CD8-positive, alpha-beta memory T cell (primary cell): ENCODE measurements at regions not wholly inside any gene's neighbourhood (a gene's known extent, or its start where the extent isn't known, plus 50 kb on each side); places are given as distances from the start of the nearest gene placed in this dataset.

Source experiments
- CTCF ChIA-PET: fragments of 350-600 bp; sonication (Branson Sonifier 250); formaldehyde crosslinking; loops from one replicate; lab custom pipeline; 2021; ENCODE audit warnings: antibody characterized with exemption; lab: Charles Lee
- POLR2A ChIA-PET: fragments of 350-600 bp; sonication (Branson Sonifier 250); formaldehyde crosslinking; loops from one replicate; lab custom pipeline; 2021; ENCODE audit warnings: antibody characterized with exemption; lab: Charles Lee
- DNase-seq, 5 donors: peaks; one replicate each; pipeline versions ENCODE4 v3.0.0 to v3.0.0-alpha.2; 2020 to 2022; ENCODE audit warnings: mixed read lengths in 1 of 5
- H3K27ac ChIP-seq: one replicate; pipeline ENCODE4 v1.7.0; 2013; ENCODE audit warnings: low read depth, mild to moderate bottlenecking, low read length, moderate library complexity
- H3K27me3 ChIP-seq: 2 replicates; pipeline ENCODE4 v1.7.0; 2013; ENCODE audit warnings: low read length, mild to moderate bottlenecking; ENCODE audit not compliant: insufficient read depth, poor library complexity, severe bottlenecking
- H3K36me3 ChIP-seq: 2 replicates; pipeline ENCODE4 v1.7.0; 2013; ENCODE audit warnings: mild to moderate bottlenecking, low read length, moderate library complexity; ENCODE audit not compliant: insufficient read depth
- H3K4me1 ChIP-seq: 2 replicates; pipeline ENCODE4 v1.7.0; 2013; ENCODE audit warnings: mild to moderate bottlenecking, low read length, moderate library complexity; ENCODE audit not compliant: insufficient read depth
- H3K4me3 ChIP-seq: 2 replicates; pipeline ENCODE4 v1.7.0; 2013; ENCODE audit warnings: mild to moderate bottlenecking, low read length
- H3K9me3 ChIP-seq: 2 replicates; pipeline ENCODE4 v1.7.0; 2013; ENCODE audit warnings: mild to moderate bottlenecking, low read length
- H3K27ac Mint-ChIP-seq, 8 donors: one replicate each; pipeline ENCODE4 v1.8.0; 2020 to 2021; ENCODE audit warnings: mixed read lengths in 8 of 8, mild to moderate bottlenecking in 6 of 8, inconsistent platforms in 3 of 8, moderate library complexity in 3 of 8
- H3K27me3 Mint-ChIP-seq, 2 donors: one replicate each; pipeline ENCODE4 v1.8.0; 2020 to 2021; ENCODE audit warnings: mixed read lengths in 2 of 2, mild to moderate bottlenecking in 1 of 2, moderate library complexity in 1 of 2
- H3K36me3 Mint-ChIP-seq, 3 donors: one replicate each; pipeline ENCODE4 v1.8.0; 2020 to 2021; ENCODE audit warnings: mixed read lengths in 3 of 3, inconsistent platforms in 1 of 3, mild to moderate bottlenecking in 1 of 3
- H3K4me1 Mint-ChIP-seq, 3 donors: one replicate each; pipeline ENCODE4 v1.8.0; 2020 to 2021; ENCODE audit warnings: mixed read lengths in 3 of 3, inconsistent platforms in 1 of 3, mild to moderate bottlenecking in 1 of 3
- H3K4me3 Mint-ChIP-seq, 7 donors: one replicate each; pipeline ENCODE4 v1.8.0; 2020 to 2021; ENCODE audit warnings: mixed read lengths in 7 of 7, mild to moderate bottlenecking in 6 of 7, moderate library complexity in 4 of 7, inconsistent platforms in 2 of 7
- H3K9me3 Mint-ChIP-seq, 5 donors: one replicate each; pipeline ENCODE4 v1.8.0; 2020 to 2022; ENCODE audit warnings: mixed read lengths in 5 of 5, mild to moderate bottlenecking in 3 of 5, moderate library complexity in 2 of 5, inconsistent platforms in 1 of 5

DNA sequence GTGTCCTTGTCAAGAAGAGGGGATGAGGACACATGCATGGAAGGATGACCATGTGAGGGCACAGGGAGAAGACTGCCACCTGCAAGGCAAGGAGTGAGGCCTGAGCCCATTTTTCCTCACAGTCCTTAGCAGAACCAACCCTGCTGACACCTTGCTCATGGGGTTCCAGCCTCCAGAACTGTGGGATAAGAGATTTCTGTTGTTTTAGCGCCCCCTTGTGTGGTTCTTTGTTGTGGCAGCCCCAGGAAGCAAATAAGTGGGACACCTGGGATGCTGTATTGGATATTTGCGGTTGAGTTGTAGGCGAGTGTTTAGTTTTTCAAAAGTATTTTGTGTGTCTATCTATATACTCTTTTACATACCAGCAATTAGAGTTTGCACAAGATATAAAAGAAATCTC, 206.4 kb downstream of the NXNL2 start:
- Histone ChIP-seq H3K27me3 (no peaks in the 10 kb centered on the region), H3K4me1 (no peaks in the 10 kb centered on the region), H3K36me3 (no peaks in the 10 kb centered on the region), H3K4me3 (no peak overlapping the region), H3K9me3 (no peaks in the 10 kb centered on the region), H3K27ac (no peak overlapping the region)
- Mint-ChIP-seq H3K4me3 (no peak overlapping the region), H3K4me1 (no peaks in the 10 kb centered on the region), H3K27me3 (peaks cover 8 to 29% of the 10 kb centered on the region in 2 donors), H3K27ac (no peak overlapping the region), H3K36me3 (no peaks in the 10 kb centered on the region), H3K9me3 (no peaks in the 10 kb centered on the region)
- CTCF ChIA-PET, result no interaction called here
- POLR2A ChIA-PET, result no interaction called here
- no peak for DNase-seq

DNA sequence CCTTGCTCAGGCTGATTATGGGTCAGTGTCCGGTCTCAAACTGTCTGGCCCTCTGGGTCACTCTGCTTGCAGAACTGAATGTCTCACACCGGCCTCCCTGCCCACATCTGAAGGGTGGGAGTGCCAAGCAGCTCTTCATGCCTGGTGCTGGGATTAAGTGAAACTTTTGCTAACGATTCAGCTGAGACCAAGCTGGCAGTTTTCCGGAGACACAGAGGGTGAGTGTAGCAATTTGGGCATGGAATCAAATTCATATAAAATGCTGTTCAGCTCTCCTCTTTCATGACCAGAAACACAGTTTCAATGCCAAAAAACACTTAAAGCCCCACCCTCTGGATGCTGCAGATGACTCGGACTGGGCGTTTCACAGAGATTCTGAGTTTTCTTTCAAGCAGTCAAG, 207.5 kb downstream of the NXNL2 start:
- no peaks in the 10 kb centered on the region for H3K36me3 Mint-ChIP-seq
- ChIA-PET POLR2A (no interaction called here), CTCF (no interaction called here)
- H3K27me3 Mint-ChIP-seq, result peaks cover 3 to 33% of the 10 kb centered on the region in 2 donors
- Histone ChIP-seq H3K4me3 (no peak overlapping the region), H3K36me3 (no peaks in the 10 kb centered on the region), H3K27ac (no peak overlapping the region), H3K9me3 (no peaks in the 10 kb centered on the region), H3K27me3 (no peaks in the 10 kb centered on the region), H3K4me1 (no peaks in the 10 kb centered on the region)
- no peak overlapping the region for H3K4me3 Mint-ChIP-seq
- no peak overlapping the region for H3K27ac Mint-ChIP-seq
- DNase-seq, result no peak
- H3K4me1 Mint-ChIP-seq, result no peaks in the 10 kb centered on the region
- no peaks in the 10 kb centered on the region for H3K9me3 Mint-ChIP-seq

DNA sequence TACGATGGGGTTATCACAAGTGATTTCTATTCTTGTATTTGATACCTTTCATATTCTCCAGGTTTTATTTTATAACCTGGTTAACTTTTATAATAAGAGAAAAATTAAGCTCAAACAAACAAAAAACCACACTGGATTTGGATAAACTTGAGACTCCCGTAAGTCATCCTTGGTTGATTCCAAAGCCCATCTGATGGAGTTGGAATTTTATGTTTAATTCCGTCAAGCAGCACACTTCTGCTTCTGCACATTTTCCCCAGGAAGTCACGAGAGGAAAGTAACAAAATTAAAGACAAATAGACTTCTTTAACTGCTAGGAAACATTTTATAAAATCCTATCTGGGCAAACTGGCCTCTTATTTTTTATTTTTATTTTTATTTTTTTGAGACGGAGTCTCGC, 207.9 kb downstream of the NXNL2 start:
- no peaks in the 10 kb centered on the region for H3K4me1 ChIP-seq
- no peak overlapping the region for H3K27ac ChIP-seq
- H3K9me3 ChIP-seq, result no peaks in the 10 kb centered on the region
- Mint-ChIP-seq H3K36me3 (no peaks in the 10 kb centered on the region), H3K9me3 (no peaks in the 10 kb centered on the region), H3K4me3 (no peak overlapping the region), H3K27ac (no peak overlapping the region), H3K4me1 (no peaks in the 10 kb centered on the region), H3K27me3 (peaks cover 3 to 33% of the 10 kb centered on the region in 2 donors)
- no peak overlapping the region for H3K4me3 ChIP-seq
- no peak for DNase-seq
- no peaks in the 10 kb centered on the region for H3K36me3 ChIP-seq
- H3K27me3 ChIP-seq, result no peaks in the 10 kb centered on the region
- ChIA-PET CTCF (no interaction called here), POLR2A (no interaction called here)

DNA sequence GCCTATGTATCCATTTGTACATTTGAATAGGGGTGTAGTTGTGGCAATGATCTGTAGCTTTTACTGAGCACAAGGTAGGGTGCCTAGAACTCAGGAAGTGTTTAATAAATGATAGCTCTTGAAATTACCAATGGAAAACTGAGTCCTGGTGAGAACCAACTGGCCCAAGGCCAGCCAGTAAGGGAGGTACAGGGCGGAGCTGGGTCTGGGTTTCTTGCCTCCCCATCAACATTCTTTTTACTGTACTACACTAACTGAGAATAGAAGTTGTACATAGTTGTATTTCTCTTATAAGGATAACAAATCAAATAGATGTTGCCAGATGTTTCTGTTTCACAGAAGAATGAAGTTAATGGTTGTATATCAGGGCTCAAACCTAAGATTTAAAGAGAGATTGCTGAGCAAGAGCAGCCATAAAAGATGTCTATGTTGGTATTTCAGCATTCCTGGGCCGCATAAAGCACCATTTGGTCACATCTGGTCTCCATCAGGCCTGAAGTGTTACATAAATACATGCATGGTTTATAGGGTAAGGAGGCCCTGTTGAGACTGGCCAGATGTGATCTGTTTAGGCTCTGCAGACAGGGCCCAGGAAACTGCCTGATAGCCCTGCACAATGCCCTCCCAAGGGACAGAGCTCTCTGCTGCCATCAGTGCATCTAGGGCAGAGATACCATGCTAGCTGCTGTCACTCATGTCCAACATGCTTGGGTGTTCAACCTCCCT, 210.5 kb downstream of the NXNL2 start:
- no peaks in the 10 kb centered on the region for H3K36me3 ChIP-seq
- no peaks in the 10 kb centered on the region for H3K36me3 Mint-ChIP-seq
- H3K9me3 ChIP-seq, result no peaks in the 10 kb centered on the region
- no peak overlapping the region for H3K4me3 ChIP-seq
- no peak for DNase-seq
- peaks cover 3 to 20% of the 10 kb centered on the region in 2 donors for H3K27me3 Mint-ChIP-seq
- CTCF ChIA-PET, result no interaction called here
- POLR2A ChIA-PET, result no interaction called here
- no peak overlapping the region for H3K27ac ChIP-seq
- H3K27ac Mint-ChIP-seq, result no peak overlapping the region
- H3K9me3 Mint-ChIP-seq, result no peaks in the 10 kb centered on the region
- H3K27me3 ChIP-seq, result no peaks in the 10 kb centered on the region
- no peaks in the 10 kb centered on the region for H3K4me1 ChIP-seq
- no peaks in the 10 kb centered on the region for H3K4me1 Mint-ChIP-seq
- peak overlapping the region in 1 of 7 donors; percentile 29 for H3K4me3 Mint-ChIP-seq

DNA sequence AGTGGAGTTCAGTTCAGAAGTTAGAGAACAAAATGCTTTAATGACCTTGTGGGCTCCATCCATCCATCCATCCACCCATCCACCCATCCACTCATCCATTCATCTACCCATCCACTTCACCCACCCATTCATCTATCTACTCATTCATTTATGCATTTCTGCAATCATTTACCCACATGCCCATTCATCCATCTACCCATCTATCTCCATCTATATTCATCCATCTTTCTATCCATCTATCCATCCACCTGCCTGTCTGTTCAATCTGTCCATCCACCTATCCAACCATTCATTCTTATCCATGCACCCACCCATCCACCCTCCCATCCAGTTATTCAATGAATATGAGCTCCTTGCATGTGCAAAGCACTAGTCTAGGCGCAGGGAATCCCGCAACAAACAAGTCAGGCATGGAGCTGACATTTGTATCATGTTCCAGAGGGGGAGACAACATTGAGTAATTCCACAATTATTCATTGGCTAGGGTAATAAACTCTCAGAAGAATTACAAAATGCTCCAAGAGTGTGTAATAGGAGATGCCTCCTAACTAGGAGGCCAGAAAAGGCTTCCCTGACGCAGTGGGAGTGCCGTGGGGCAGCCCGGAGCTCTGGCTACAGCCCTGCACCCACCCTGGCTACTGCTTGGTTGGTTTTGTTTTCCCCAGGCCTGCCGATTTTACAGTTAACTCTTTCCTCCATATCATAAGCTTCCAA, 211.2 kb downstream of the NXNL2 start:
- Histone ChIP-seq H3K9me3 (no peaks in the 10 kb centered on the region), H3K27me3 (no peaks in the 10 kb centered on the region), H3K4me3 (no peak overlapping the region), H3K27ac (no peak overlapping the region), H3K4me1 (no peaks in the 10 kb centered on the region), H3K36me3 (no peaks in the 10 kb centered on the region)
- no peak overlapping the region for H3K27ac Mint-ChIP-seq
- no peak overlapping the region for H3K4me3 Mint-ChIP-seq
- peaks cover 3 to 17% of the 10 kb centered on the region in 2 donors for H3K27me3 Mint-ChIP-seq
- no peak for DNase-seq
- H3K36me3 Mint-ChIP-seq, result no peaks in the 10 kb centered on the region
- H3K4me1 Mint-ChIP-seq, result no peaks in the 10 kb centered on the region
- ChIA-PET CTCF (no interaction called here), POLR2A (no interaction called here)
- no peaks in the 10 kb centered on the region for H3K9me3 Mint-ChIP-seq

DNA sequence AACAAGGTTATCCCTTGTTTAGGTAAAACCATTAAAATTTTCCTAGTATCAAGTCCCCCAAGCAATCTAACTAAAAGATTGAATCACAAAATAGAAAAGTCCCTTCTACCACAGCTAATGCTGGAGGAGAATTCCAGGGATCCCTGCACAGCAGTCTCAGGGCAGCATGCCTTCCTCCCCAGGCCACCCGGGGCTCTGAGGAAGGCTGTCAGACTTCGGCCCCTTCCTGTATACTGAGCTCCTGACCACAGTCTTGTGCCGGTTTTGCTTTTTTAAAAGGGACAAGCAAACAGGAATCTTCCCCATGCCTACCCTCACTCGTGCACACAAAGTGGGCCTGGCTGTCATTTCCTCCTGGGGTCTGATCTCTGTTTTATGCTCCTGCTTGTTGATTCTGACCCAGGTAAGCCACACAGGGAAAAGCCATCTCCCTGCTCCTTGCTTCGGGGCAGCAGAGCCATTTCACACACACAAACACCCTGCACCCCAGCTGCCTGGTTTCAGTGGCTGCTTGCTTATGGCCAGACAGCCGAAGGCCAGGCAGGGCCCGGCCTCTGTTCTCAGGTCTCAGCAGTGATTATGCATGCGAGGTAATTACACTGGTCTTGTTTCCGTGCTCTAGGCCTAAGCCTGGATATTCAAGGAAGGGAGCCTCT, 211.9 kb downstream of the NXNL2 start:
- no peaks in the 10 kb centered on the region for H3K36me3 ChIP-seq
- ChIA-PET CTCF (no interaction called here), POLR2A (no interaction called here)
- Mint-ChIP-seq H3K36me3 (no peaks in the 10 kb centered on the region), H3K27ac (no peak overlapping the region), H3K4me1 (no peaks in the 10 kb centered on the region), H3K27me3 (peaks cover 3 to 14% of the 10 kb centered on the region in 2 donors), H3K4me3 (no peak overlapping the region), H3K9me3 (peaks cover 0 to 2% (median 0%) of the 10 kb centered on the region in 5 donors)
- H3K9me3 ChIP-seq, result no peaks in the 10 kb centered on the region
- H3K27me3 ChIP-seq, result no peaks in the 10 kb centered on the region
- H3K4me3 ChIP-seq, result no peak overlapping the region
- H3K4me1 ChIP-seq, result no peaks in the 10 kb centered on the region
- DNase-seq, result no peak
- H3K27ac ChIP-seq, result no peak overlapping the region

DNA sequence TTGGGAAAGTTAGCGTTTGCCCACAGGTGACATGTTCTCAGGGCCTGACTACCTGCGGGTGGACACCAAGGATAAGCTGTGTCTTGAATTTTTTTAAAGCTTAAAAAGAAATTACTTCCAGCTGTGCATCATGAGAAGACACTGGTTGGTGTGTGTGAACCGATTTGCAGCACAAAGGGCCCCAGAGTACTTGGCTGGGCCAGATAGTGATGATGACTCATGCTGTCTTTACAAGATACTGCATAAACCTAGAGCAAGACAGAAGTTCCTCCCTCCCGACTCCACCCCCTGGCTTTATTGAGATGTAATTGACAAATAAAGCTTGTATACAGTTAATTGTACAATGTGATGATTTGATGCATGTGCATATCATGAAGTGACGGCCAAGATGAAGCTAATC, 212.8 kb downstream of the NXNL2 start:
- CTCF ChIA-PET, result no interaction called here
- Histone ChIP-seq H3K36me3 (no peaks in the 10 kb centered on the region), H3K9me3 (no peaks in the 10 kb centered on the region), H3K27ac (no peak overlapping the region), H3K27me3 (no peaks in the 10 kb centered on the region), H3K4me1 (no peaks in the 10 kb centered on the region), H3K4me3 (no peak overlapping the region)
- Mint-ChIP-seq H3K4me1 (no peaks in the 10 kb centered on the region), H3K36me3 (no peaks in the 10 kb centered on the region), H3K9me3 (peaks cover 0 to 2% (median 0%) of the 10 kb centered on the region in 5 donors), H3K27ac (no peak overlapping the region), H3K27me3 (peaks cover 3 to 17% of the 10 kb centered on the region in 2 donors), H3K4me3 (no peak overlapping the region)
- DNase-seq, result no peak
- POLR2A ChIA-PET, result no interaction called here

DNA sequence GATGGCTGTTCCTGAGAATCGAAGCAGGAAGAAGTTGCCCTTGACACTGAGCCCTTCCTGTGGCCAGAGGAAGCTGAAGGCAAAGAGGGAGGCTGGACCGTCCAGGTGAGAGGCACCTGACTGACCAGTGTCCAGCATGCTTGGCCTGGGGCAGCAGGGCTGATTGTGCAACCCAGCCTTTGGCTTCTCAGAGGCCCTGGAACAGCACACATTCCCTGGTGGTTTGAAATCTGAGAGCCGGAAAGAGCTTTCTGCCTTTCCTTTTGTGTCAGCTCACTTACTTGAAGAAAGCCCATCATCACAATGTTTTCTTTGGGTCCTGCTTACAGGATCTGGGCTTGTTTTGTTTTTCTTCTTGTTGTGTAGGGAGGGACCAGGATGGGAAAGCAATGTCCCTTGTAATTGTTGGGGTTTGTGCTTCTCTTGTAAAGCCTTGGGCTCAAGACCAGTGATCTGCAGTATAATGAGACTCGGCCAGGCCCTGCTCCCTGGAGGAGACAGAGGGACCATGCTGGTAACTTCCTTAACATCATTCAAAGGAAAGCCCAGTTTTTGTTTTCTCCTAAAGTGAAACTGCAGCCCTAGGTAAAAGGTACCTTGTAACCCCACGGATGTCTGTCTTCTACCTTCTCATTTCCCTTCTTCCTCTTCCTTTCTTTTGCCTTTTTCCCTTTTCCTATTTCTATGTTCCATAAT, 213.7 kb downstream of the NXNL2 start:
- DNase-seq, result no peak
- Histone ChIP-seq H3K4me3 (no peak overlapping the region), H3K27me3 (no peaks in the 10 kb centered on the region), H3K27ac (no peak overlapping the region), H3K9me3 (no peaks in the 10 kb centered on the region), H3K4me1 (no peaks in the 10 kb centered on the region), H3K36me3 (no peaks in the 10 kb centered on the region)
- Mint-ChIP-seq H3K27me3 (peaks cover 3 to 14% of the 10 kb centered on the region in 2 donors), H3K9me3 (peaks cover 0 to 2% (median 0%) of the 10 kb centered on the region in 5 donors), H3K27ac (no peak overlapping the region), H3K4me1 (no peaks in the 10 kb centered on the region), H3K4me3 (no peak overlapping the region), H3K36me3 (no peaks in the 10 kb centered on the region)
- CTCF ChIA-PET, result no interaction called here
- POLR2A ChIA-PET, result no interaction called here
